ENCODE measurements at regions not wholly inside any gene's neighbourhood (a gene's known extent, or its start where the extent isn't known, plus 50 kb on each side); places are given as distances from the start of the nearest gene placed in this dataset.

GRCh38 chr2:122183890-122184289 lies 428.4 kb downstream of the TSN start:
- DNase-seq, result no peak

- no peak for DNase-seq
These were observed 431.3 kb downstream of the TSN start for GRCh38 chr2:122186761-122187222.

- no peak for DNase-seq
These were observed 435.9 kb downstream of the TSN start for GRCh38 chr2:122191331-122191730.

- no peak for DNase-seq
These were observed 438.2 kb downstream of the TSN start for GRCh38 chr2:122193622-122194021.

- DNase-seq, result no peak
These were observed 439.1 kb downstream of the TSN start for GRCh38 chr2:122194546-122194945.

GRCh38 chr2:122203523-122203922 lies 448.1 kb downstream of the TSN start:
- no peak for DNase-seq

GRCh38 chr2:122205641-122206040 lies 450.2 kb downstream of the TSN start:
- no peak for DNase-seq

- no peak for DNase-seq
These were observed 450.6 kb downstream of the TSN start for GRCh38 chr2:122206101-122206500.

GRCh38 chr2:122209377-122209776 lies 453.9 kb downstream of the TSN start:
- DNase-seq, result no peak

GRCh38 chr2:122210065-122210464 lies 454.6 kb downstream of the TSN start:
- DNase-seq, result no peak

GRCh38 chr2:122210898-122211856 lies 455.7 kb downstream of the TSN start:
- DNase-seq, result no peak

- no peak for DNase-seq
These were observed 457.9 kb downstream of the TSN start for GRCh38 chr2:122213312-122213711.

GRCh38 chr2:122216071-122216470 lies 460.6 kb downstream of the TSN start:
- DNase-seq, result no peak

GRCh38 chr2:122216901-122217300 lies 461.4 kb downstream of the TSN start:
- DNase-seq, result no peak

- DNase-seq, result no peak
These were observed 463.1 kb downstream of the TSN start for GRCh38 chr2:122218596-122218995.

- no peak for DNase-seq
These were observed 464.1 kb downstream of the TSN start for GRCh38 chr2:122219504-122219903.

- DNase-seq, result no peak
These were observed 466.2 kb downstream of the TSN start for GRCh38 chr2:122221665-122222064.

- no peak for DNase-seq
These were observed 475.8 kb downstream of the TSN start for GRCh38 chr2:122231296-122231695.

- DNase-seq, result no peak
These were observed 477.9 kb downstream of the TSN start for GRCh38 chr2:122233372-122233771.

- no peak for DNase-seq
These were observed 480.9 kb downstream of the TSN start for GRCh38 chr2:122236152-122236874.

- DNase-seq, result no peak
These were observed 481.5 kb downstream of the TSN start for GRCh38 chr2:122236925-122237324.

- DNase-seq, result no peak
These were observed 482.0 kb downstream of the TSN start for GRCh38 chr2:122237450-122237849.

- DNase-seq, result no peak
These were observed 482.6 kb downstream of the TSN start for GRCh38 chr2:122238006-122238559.

- no peak for DNase-seq
These were observed 484.0 kb downstream of the TSN start for GRCh38 chr2:122239440-122239839.

All from activated CD4-positive, alpha-beta T cell treated with anti-CD3 and anti-CD28 coated beads, Interleukin-10, Interleukin-2, amounts not matched to agents 100 ng/mL and 50 ng/mL, durations not matched to agents 16 hours and 8 hours (primary cell).